B cell (primary cell): ENCODE measurements at regions not wholly inside any gene's neighbourhood (a gene's known extent, or its start where the extent isn't known, plus 50 kb on each side); places are given as distances from the start of the nearest gene placed in this dataset.

ENCODE experiments used
- ATAC-seq: fragments of 200-7000 bp; cut with Tn5 transposase; one replicate; pipeline ENCODE4 v1.10.0; 2021; ENCODE audit warnings: low read depth, mild to moderate bottlenecking, moderate number of reproducible peaks, moderate library complexity
- CTCF ChIA-PET: fragments of 350-600 bp; sonication (Branson Sonifier 250); formaldehyde crosslinking; loops from one replicate; lab custom pipeline; 2021; ENCODE audit warnings: antibody characterized with exemption, inconsistent platforms; lab: Charles Lee
- POLR2A ChIA-PET: fragments of 350-600 bp; sonication (Branson Sonifier 250); formaldehyde crosslinking; loops from one replicate; lab custom pipeline; 2021; ENCODE audit warnings: antibody characterized with exemption; lab: Charles Lee
- DNase-seq: peaks from one replicate; pipeline ENCODE4 v3.0.0; 2013
- H2AFZ ChIP-seq: 2 replicates; pipeline ENCODE4 v1.6.1; 2012; ENCODE audit warnings: mild to moderate bottlenecking, low read depth, low read length; ENCODE audit not compliant: insufficient read depth, poor library complexity, severe bottlenecking
- H3K27ac ChIP-seq, 2 donors: 1 replicate in 1 of 2; 2 replicates in 1 of 2; pipeline ENCODE4 v1.5.1; 2012 to 2013; ENCODE audit warnings: low read length in 2 of 2, mild to moderate bottlenecking in 2 of 2, moderate library complexity in 1 of 2
- H3K27me3 ChIP-seq, 4 experiments: fragments of 200-600 bp in 1 of 4; sonication (generic) in 1 of 4; replicated peaks in 1 of 4; 1 replicate in 2 of 4; 2 replicates in 2 of 4; pipeline versions ENCODE4 v1.6.1 to v1.7.0; 2013 to 2016; ENCODE audit warnings: low read length in 3 of 4, mild to moderate bottlenecking in 2 of 4, mixed read lengths in 1 of 4, moderate library complexity in 1 of 4; ENCODE audit not compliant: insufficient read depth in 4 of 4, control insufficient read depth in 3 of 4; ENCODE audit errors: control extremely low read depth in 1 of 4
- H3K36me3 ChIP-seq, 2 experiments: replicated peaks in 1 of 2; 1 replicate in 1 of 2; 2 replicates in 1 of 2; pipeline versions ENCODE4 v1.6.1 to v1.7.1; 2013; ENCODE audit warnings: low read length in 1 of 2; ENCODE audit not compliant: insufficient read depth in 2 of 2, control insufficient read depth in 1 of 2; ENCODE audit errors: control extremely low read depth in 1 of 2, extremely low read depth in 1 of 2
- H3K4me1 ChIP-seq, 2 donors: fragments of 200-600 bp in 1 of 2; sonication (generic) in 1 of 2; 1 replicate in 1 of 2; 2 replicates in 1 of 2; pipeline versions ENCODE4 v1.5.1 to v1.6.1; 2013 to 2017; ENCODE audit warnings: low read length in 2 of 2; ENCODE audit not compliant: control insufficient read depth in 2 of 2, insufficient read depth in 2 of 2
- H3K4me2 ChIP-seq: replicated peaks from 2 replicates; pipeline ENCODE3; 2012; ENCODE audit warnings: mild to moderate bottlenecking, low read depth, low read length; ENCODE audit not compliant: poor library complexity, severe bottlenecking
- H3K4me3 ChIP-seq, 5 experiments: fragments of 200-600 bp in 1 of 5; sonication (generic) in 1 of 5; 1 replicate in 3 of 5; 2 replicates in 2 of 5; pipeline versions ENCODE4 v1.5.1 to v1.7.0; 2011 to 2016; ENCODE audit warnings: low read length in 4 of 5, mild to moderate bottlenecking in 4 of 5, low read depth in 2 of 5, control low read depth in 1 of 5, moderate library complexity in 1 of 5; ENCODE audit not compliant: insufficient read depth in 1 of 5; ENCODE audit errors: control extremely low read depth in 1 of 5, extremely low read depth in 1 of 5
- H3K79me2 ChIP-seq: fragments of 200-600 bp; sonication (generic); one replicate; pipeline ENCODE4 v1.6.0; 2016; ENCODE audit warnings: low read length; ENCODE audit not compliant: control insufficient read depth, insufficient read depth
- H3K9ac ChIP-seq: fragments of 200-600 bp; sonication (generic); 2 replicates; pipeline ENCODE4 v1.6.1; 2017; ENCODE audit warnings: mild to moderate bottlenecking, low read length, moderate library complexity
- H3K9me3 ChIP-seq, 3 donors: one replicate each; pipeline versions ENCODE4 v1.6.1 to v1.7.1; 2013; ENCODE audit warnings: low read length in 2 of 3; ENCODE audit not compliant: control insufficient read depth in 2 of 3, insufficient read depth in 1 of 3; ENCODE audit errors: control extremely low read depth in 1 of 3
- H4K20me1 ChIP-seq: 2 replicates; pipeline ENCODE4 v1.6.0; 2012; ENCODE audit warnings: mild to moderate bottlenecking, low read length; ENCODE audit not compliant: insufficient read depth, control insufficient read depth, poor library complexity, severe bottlenecking
- H3K27ac Mint-ChIP-seq: one replicate; pipeline ENCODE4 v1.8.0; 2021; ENCODE audit warnings: mixed read lengths
- H3K27me3 Mint-ChIP-seq: one replicate; pipeline ENCODE4 v1.8.0; 2021; ENCODE audit warnings: mixed read lengths
- H3K4me1 Mint-ChIP-seq: one replicate; pipeline ENCODE4 v1.8.0; 2021; ENCODE audit warnings: mixed read lengths
- H3K4me3 Mint-ChIP-seq: one replicate; pipeline ENCODE4 v1.8.0; 2021; ENCODE audit warnings: mixed read lengths
- H3K9me3 Mint-ChIP-seq: one replicate; pipeline ENCODE4 v1.8.0; 2022; ENCODE audit warnings: mixed read lengths; ENCODE audit not compliant: insufficient read depth
- EZH2 ChIP-seq: IDR thresholded peaks from 2 replicates; pipeline ENCODE4 v1.6.1; 2012; ENCODE audit warnings: borderline replicate concordance, low read depth, mild to moderate bottlenecking, moderate library complexity, low read length; ENCODE audit not compliant: insufficient read depth, poor library complexity, severe bottlenecking
- WGBS: methylation state at CpG from one replicate; pipeline ENCODE4 v1.1.5; 2013; ENCODE audit warnings: missing lambda C conversion rate; ENCODE audit not compliant: insufficient coverage; 5-methylcytosine and 5-hydroxymethylcytosine counted together
- intact Hi-C: fragments of 100-400 bp; cut with micrococcal nuclease; formaldehyde crosslinking; loops from one replicate; pipeline ENCODE4 v1.10.0; 2022
- TF ChIP-seq, protein P1 (sequence below): fragments of 200-600 bp; IDR thresholded peaks from one replicate; pipeline ENCODE4 v1.8.0; 2022; ENCODE audit warnings: antibody characterized with exemption, mild to moderate bottlenecking

DNA sequence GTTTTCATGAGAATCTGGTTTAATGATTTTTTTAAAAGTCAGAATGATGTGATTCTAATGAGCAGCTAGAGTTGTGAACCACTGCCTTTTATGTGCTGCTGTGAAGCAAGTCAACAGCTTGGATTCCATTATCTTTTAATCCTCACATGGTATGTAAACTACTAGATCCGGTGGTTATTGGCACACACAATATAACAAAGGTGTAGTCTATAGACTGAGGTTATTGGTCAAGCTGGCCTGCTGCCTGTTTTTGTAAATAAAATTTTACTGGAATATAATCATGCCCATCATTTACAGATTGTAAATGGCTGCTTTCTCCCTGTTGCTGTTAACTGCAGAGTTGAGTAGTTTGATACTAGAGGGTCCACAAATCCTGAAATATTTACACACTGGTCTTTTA lies 103.1 kb downstream of the OTOL1 start:
- ChIA-PET POLR2A (no interaction called here), CTCF (no interaction called here)
- no peaks in the 10 kb centered on the region for H3K27me3 Mint-ChIP-seq
- WGBS, result no CpG with 5 or more reads among the region's 1 CpG
- TF ChIP-seq EZH2, result no peak
- TF ChIP-seq, protein P1, sequence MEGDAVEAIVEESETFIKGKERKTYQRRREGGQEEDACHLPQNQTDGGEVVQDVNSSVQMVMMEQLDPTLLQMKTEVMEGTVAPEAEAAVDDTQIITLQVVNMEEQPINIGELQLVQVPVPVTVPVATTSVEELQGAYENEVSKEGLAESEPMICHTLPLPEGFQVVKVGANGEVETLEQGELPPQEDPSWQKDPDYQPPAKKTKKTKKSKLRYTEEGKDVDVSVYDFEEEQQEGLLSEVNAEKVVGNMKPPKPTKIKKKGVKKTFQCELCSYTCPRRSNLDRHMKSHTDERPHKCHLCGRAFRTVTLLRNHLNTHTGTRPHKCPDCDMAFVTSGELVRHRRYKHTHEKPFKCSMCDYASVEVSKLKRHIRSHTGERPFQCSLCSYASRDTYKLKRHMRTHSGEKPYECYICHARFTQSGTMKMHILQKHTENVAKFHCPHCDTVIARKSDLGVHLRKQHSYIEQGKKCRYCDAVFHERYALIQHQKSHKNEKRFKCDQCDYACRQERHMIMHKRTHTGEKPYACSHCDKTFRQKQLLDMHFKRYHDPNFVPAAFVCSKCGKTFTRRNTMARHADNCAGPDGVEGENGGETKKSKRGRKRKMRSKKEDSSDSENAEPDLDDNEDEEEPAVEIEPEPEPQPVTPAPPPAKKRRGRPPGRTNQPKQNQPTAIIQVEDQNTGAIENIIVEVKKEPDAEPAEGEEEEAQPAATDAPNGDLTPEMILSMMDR, result no peak
- no peaks in the 10 kb centered on the region for H3K9me3 Mint-ChIP-seq
- Histone ChIP-seq H3K4me2 (no peak overlapping the region), H3K79me2 (no peaks in the 10 kb centered on the region), H3K4me1 (no peaks in the 10 kb centered on the region), H2AFZ (no peak overlapping the region), H3K27me3 (no peaks in the 10 kb centered on the region), H3K9me3 (no peaks in the 10 kb centered on the region), H3K27ac (no peak overlapping the region), H3K9ac (no peak overlapping the region), H3K36me3 (no peaks in the 10 kb centered on the region), H4K20me1 (no peaks in the 10 kb centered on the region), H3K4me3 (no peak overlapping the region)
- no peaks in the 10 kb centered on the region for H3K4me1 Mint-ChIP-seq
- intact Hi-C loops, result no loop called here
- no peak overlapping the region for H3K4me3 Mint-ChIP-seq
- DNase-seq (no peak), ATAC-seq (no peak)
- H3K27ac Mint-ChIP-seq, result no peak overlapping the region

DNA sequence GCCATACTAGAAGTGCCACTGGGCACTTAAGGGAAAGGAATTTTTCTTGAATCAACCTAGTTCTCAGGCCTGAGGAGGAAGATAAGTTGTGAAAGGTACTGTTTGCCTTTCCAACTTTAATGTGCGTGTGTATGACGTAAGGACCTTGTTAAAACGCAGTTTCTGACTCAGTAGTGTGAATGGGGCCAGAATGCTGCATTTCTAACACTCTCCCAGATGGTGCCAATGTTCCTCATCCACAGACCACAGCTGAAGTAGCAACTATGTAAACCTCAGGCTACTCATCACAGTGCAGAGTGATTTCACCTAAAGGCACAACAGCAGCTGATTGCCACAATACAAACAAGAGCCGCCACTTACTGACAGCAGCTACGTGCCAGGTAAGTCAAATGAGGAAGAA lies 103.6 kb downstream of the OTOL1 start:
- intact Hi-C loops, result no loop called here
- no peak overlapping the region for H3K27ac Mint-ChIP-seq
- DNase-seq, result no peak
- POLR2A ChIA-PET, result no interaction called here
- no peaks in the 10 kb centered on the region for H3K9me3 ChIP-seq
- H3K27ac ChIP-seq, result no peak overlapping the region
- H3K27me3 ChIP-seq, result no peaks in the 10 kb centered on the region
- TF ChIP-seq, protein P1, result no peak
- TF ChIP-seq EZH2, result no peak
- 80% methylated on average over 1 of the region's 5 CpGs for WGBS
- no peaks in the 10 kb centered on the region for H4K20me1 ChIP-seq
- no peak for ATAC-seq
- H3K9me3 Mint-ChIP-seq, result no peaks in the 10 kb centered on the region
- no peak overlapping the region for H3K9ac ChIP-seq
- no peaks in the 10 kb centered on the region for H3K36me3 ChIP-seq
- no peaks in the 10 kb centered on the region for H3K4me1 Mint-ChIP-seq
- H3K4me1 ChIP-seq, result no peaks in the 10 kb centered on the region
- no peak overlapping the region for H2AFZ ChIP-seq
- CTCF ChIA-PET, result no interaction called here
- H3K4me2 ChIP-seq, result no peak overlapping the region
- no peak overlapping the region for H3K4me3 ChIP-seq
- no peaks in the 10 kb centered on the region for H3K79me2 ChIP-seq
- no peak overlapping the region for H3K4me3 Mint-ChIP-seq
- no peaks in the 10 kb centered on the region for H3K27me3 Mint-ChIP-seq
